AG09309 (cell line): ENCODE measurements at regions not wholly inside any gene's neighbourhood (a gene's known extent, or its start where the extent isn't known, plus 50 kb on each side); places are given as distances from the start of the nearest gene placed in this dataset.

Source experiments
- DNase-seq: peaks from one replicate; pipeline ENCODE4 v3.0.0-alpha.2; 2010; ENCODE audit warnings: low read depth
- H3K4me3 ChIP-seq: 2 replicates; pipeline ENCODE4 v1.5.1; 2011; ENCODE audit warnings: mild to moderate bottlenecking, low read depth, low read length, moderate library complexity; ENCODE audit not compliant: control insufficient read depth
- TF ChIP-seq, protein P1 (sequence below): IDR thresholded peaks from 2 replicates; pipeline ENCODE4 v1.5.1; 2011; ENCODE audit warnings: mild to moderate bottlenecking, low read depth, low read length, inconsistent platforms; ENCODE audit not compliant: insufficient read depth, control insufficient read depth; ENCODE audit errors: missing control alignments

DNA sequence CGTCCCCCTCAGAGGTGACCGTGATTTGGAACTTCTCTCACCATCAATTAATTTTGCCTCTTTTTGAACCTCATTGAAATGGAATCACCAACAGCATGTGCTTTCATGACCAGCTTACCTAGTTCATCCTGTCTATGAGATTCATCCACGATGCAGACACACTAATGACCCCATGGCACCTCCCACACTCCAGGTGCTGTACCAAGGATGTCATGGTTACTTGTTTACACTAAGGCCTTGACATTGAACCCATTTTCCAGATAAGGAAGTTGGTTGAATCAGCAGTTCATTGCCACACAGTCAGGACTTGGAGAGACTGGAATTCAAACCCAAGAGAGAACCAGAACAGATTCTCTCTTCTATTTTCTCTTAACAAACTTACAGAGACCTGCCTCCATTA, 139.0 kb downstream of the ZFP36L2 start:
- TF ChIP-seq, protein P1, sequence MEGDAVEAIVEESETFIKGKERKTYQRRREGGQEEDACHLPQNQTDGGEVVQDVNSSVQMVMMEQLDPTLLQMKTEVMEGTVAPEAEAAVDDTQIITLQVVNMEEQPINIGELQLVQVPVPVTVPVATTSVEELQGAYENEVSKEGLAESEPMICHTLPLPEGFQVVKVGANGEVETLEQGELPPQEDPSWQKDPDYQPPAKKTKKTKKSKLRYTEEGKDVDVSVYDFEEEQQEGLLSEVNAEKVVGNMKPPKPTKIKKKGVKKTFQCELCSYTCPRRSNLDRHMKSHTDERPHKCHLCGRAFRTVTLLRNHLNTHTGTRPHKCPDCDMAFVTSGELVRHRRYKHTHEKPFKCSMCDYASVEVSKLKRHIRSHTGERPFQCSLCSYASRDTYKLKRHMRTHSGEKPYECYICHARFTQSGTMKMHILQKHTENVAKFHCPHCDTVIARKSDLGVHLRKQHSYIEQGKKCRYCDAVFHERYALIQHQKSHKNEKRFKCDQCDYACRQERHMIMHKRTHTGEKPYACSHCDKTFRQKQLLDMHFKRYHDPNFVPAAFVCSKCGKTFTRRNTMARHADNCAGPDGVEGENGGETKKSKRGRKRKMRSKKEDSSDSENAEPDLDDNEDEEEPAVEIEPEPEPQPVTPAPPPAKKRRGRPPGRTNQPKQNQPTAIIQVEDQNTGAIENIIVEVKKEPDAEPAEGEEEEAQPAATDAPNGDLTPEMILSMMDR = no peak
- H3K4me3 ChIP-seq = no peak overlapping the region
- no peak for DNase-seq

DNA sequence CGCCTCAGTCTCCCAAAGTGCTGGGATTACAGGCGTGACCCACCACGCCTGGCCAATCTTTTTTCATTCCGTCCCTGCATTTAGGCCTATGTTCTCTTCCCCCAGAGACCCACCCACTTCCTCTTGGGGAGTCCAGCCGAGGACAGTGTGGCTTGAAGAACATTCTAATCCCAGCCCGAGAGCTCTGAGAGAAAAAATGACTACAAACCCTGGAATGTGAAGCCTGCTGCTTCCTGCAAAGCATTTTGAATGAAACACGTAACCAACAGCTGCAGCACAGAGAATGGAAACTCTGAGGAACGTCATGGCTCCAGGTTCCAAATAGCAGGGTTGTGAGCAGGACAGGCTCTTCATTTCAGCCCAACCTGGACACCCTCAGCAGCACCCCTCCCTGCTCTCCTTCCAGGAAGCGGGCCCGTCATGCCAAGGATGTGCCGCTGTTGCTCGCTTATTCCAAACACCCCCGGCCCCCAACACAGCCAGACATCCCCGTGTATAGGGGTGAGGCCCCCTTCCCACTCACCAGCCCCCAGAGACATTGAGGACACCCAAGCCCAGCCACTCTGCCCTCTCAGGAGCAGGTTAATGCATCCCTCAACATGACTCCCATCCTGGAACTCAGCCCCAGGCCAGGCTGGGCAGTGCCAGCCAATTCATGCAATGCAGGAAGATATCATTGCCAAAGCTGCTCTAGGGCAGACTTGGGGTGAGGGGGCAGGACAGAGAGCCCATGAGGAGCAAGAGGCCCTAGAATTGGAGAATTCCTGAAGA, 139.8 kb downstream of the ZFP36L2 start:
- 0 out of 2 replicates have a peak overlapping the region, but pooled peaks have one; percentile 3 for H3K4me3 ChIP-seq
- TF ChIP-seq, protein P1 = no peak
- peak; percentile 98 for DNase-seq

DNA sequence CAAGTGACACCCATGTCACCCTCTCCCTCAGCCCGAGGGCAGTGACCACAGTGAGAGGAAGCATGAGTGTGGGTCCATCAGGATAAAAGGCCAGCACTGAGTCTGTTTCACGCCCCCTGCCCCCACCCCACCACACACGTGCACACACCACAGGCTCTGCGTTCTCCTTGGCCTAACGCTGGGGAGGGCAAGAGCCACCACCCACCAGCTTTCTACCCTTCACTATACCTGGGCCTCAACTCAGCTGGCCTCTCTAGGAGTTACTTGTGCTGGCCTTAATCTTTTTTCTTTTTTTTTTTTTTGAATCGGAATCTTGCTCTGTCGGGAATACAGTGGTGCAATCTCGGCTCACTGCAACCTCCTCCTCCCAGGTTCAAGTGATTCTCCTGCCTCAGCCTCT, 140.5 kb downstream of the ZFP36L2 start:
- no peak overlapping the region for H3K4me3 ChIP-seq
- TF ChIP-seq, protein P1 = no peak
- DNase-seq = no peak

DNA sequence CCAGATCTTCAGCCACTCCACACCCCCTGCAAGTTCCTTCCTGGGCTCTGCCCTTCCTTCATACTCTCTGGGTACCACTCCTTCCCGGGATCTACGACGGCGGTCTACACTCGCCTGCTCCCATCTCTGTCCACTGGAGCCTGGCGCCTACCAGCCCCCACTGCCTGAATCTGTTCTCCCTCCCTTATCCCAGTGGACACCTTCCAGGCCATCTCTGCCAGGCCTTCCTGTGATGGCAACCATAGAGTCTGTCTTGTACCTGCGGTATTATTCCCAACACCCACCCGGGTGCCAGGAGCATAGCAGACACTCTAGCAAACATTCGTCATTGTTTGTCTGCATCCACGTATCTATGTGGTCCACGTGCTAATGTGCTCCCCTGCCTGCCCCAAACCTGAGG, 140.9 kb downstream of the ZFP36L2 start:
- TF ChIP-seq, protein P1 = no peak
- no peak for DNase-seq
- H3K4me3 ChIP-seq = no peak overlapping the region

DNA sequence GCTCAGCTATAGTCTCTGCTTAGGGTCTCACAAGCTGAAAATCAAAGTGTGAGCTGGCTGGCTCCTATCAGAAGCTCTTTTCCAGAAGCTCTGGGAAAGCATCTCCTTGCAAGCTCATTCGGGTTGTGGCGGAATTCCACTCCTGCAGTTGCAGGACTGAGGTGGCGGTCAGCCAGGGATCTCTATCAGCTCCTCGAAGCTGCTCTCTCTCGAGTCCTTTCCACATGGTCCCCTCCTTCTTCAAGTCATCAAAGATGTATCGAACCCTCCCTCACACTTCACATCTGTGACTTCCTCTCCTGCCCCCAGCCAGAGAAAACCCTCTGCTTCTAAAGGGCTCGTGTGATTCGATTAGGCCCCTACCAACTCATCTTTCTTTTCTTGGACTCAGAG, 141.7 kb downstream of the ZFP36L2 start:
- TF ChIP-seq, protein P1 = no peak
- H3K4me3 ChIP-seq = no peak overlapping the region
- DNase-seq = no peak

DNA sequence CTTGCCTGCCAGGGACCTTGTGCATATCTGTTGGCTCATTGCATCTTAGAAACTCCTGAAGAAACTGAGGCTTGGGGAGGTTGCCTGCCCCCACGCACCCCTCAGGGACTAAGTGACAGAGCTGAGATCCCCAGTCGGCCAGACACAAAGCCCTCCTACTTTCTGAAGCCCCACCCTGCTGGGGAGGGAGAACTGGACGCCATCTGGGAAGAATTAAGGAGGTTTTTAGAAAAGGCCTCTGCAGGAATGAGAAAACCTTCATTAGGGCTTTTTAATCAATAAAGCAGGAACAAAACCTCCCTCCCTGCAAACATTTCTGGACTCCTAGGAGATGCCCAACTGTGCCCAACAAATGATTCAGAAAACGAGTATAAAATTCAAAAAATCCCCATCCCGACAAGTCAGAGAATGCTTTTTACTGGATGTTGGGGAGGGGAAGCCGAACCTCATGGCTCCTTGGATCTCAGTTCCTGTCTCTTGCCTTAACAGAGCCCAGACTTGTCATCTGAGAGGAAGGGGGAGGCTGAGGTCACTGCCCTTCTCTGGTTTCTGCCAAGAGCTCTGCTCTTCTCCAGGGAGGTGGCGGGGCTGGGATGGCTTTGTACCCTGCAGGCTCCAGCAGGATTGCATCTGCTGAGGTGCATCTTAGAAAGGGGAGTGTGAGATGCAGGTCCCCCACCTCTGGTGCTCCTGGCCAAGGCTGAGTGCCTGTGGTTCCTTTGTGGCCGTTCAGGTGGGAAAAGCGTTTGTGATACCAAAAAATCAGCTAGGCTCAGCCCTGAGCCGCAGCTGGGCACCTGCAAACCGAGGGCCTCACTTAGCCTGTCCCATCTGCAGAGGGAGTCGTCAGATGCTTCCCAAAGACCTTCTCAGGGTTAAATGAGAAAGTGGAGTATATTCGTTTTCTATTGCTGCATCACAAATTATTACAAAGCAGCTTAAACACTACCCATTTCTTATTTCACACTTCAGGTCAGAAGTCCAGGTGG, 142.4 kb downstream of the ZFP36L2 start:
- peak; percentile 42 for DNase-seq
- TF ChIP-seq, protein P1 = no peak
- H3K4me3 ChIP-seq = no peak overlapping the region
